ENCODE measurements at regions not wholly inside any gene's neighbourhood (a gene's known extent, or its start where the extent isn't known, plus 50 kb on each side); places are given as distances from the start of the nearest gene placed in this dataset.

DNA sequence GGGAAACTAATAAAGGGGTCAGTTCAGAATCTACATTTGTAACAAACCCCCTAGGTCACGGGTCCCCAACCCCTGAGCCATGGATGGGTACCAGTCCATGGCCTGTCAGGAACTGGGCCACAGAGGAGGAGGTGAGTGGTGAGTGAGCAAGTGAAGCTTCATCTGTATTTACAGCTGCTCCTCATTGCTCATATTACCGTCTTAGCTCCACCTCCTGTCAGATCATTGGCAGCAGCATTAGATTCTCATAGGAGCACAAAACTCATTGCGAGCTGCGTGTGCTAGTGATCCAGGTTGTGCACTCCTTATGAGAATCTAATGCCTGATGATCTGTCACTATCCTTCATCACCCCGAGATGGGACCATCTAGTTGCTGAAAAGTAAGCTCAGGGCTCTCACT is 88.4 kb upstream of the MPP7 start:
- no peak for TF ChIP-seq CTCF (IDR thresholded peaks at IDR 0.05; ENCODE audit: low read length)
- no peak for TF ChIP-seq EZH2 (optimal IDR thresholded peaks at IDR 0.05; ENCODE audit: low read depth, low read length)
